ENCODE measurements at regions not wholly inside any gene's neighbourhood (a gene's known extent, or its start where the extent isn't known, plus 50 kb on each side); places are given as distances from the start of the nearest gene placed in this dataset.
A peak's percentile ranks its signal among the peaks of the same experiment; 100 is the strongest.

GRCh38 chr6:167502471-167502870, 177.6 kb downstream of the TTLL2 start:
- DNase-seq (no peak), ATAC-seq (no peak)
- Mint-ChIP-seq H3K4me1 (no peaks in the 10 kb centered on the region), H3K27me3 (peaks cover 8% of the 10 kb centered on the region), H3K4me3 (no peak overlapping the region), H3K9me3 (no peaks in the 10 kb centered on the region), H3K27ac (no peak overlapping the region)

GRCh38 chr6:167504385-167504961, 179.6 kb downstream of the TTLL2 start:
- no peak for ATAC-seq

GRCh38 chr6:167505199-167505598, 180.3 kb downstream of the TTLL2 start:
- ATAC-seq = no peak
- Mint-ChIP-seq H3K4me1 (peaks cover 5% of the 10 kb centered on the region), H3K4me3 (no peak overlapping the region), H3K27me3 (peaks cover 10% of the 10 kb centered on the region), H3K9me3 (no peaks in the 10 kb centered on the region), H3K27ac (no peak overlapping the region)
- no peak for DNase-seq

More at GRCh38 chr6:167504385-167504961, 179.6 kb downstream of the TTLL2 start:
- Mint-ChIP-seq H3K4me3 (no peak overlapping the region), H3K9me3 (no peaks in the 10 kb centered on the region), H3K27ac (peak overlapping the region in 1 of 2 donors; percentile 7), H3K27me3 (peaks cover 8% of the 10 kb centered on the region), H3K4me1 (peaks cover 5% of the 10 kb centered on the region)
- no peak for DNase-seq

- Mint-ChIP-seq H3K9me3 (no peaks in the 10 kb centered on the region), H3K27ac (no peak overlapping the region), H3K4me3 (no peak overlapping the region), H3K4me1 (peaks cover 5% of the 10 kb centered on the region), H3K27me3 (peaks cover 10% of the 10 kb centered on the region)
- no peak for DNase-seq
- ATAC-seq = no peak
These were observed 180.9 kb downstream of the TTLL2 start for GRCh38 chr6:167505782-167506181.

- DNase-seq (no peak), ATAC-seq (no peak)
- H3K27me3 Mint-ChIP-seq = peaks cover 12% of the 10 kb centered on the region
- peaks cover 5% of the 10 kb centered on the region for H3K4me1 Mint-ChIP-seq
- H3K9me3 Mint-ChIP-seq = no peaks in the 10 kb centered on the region
- H3K4me3 Mint-ChIP-seq = no peak overlapping the region
- H3K27ac Mint-ChIP-seq = peak overlapping the region in 1 of 2 donors; percentile 82
These were observed 181.8 kb downstream of the TTLL2 start for GRCh38 chr6:167506443-167507301.

- no peak overlapping the region for H3K4me3 Mint-ChIP-seq
These were observed 182.6 kb downstream of the TTLL2 start for GRCh38 chr6:167507376-167507945.

GRCh38 chr6:167508919-167509852, 184.3 kb downstream of the TTLL2 start:
- H3K27me3 Mint-ChIP-seq = peaks cover 26% of the 10 kb centered on the region
- H3K9me3 Mint-ChIP-seq = no peaks in the 10 kb centered on the region
- no peak for DNase-seq
- ATAC-seq = peak; percentile 12
- no peak overlapping the region for H3K27ac Mint-ChIP-seq
- H3K4me1 Mint-ChIP-seq = peaks cover 5% of the 10 kb centered on the region
- no peak overlapping the region for H3K4me3 Mint-ChIP-seq

More at GRCh38 chr6:167507376-167507945, 182.6 kb downstream of the TTLL2 start:
- DNase-seq (no peak), ATAC-seq (no peak)
- Mint-ChIP-seq H3K27me3 (peaks cover 18% of the 10 kb centered on the region), H3K9me3 (no peaks in the 10 kb centered on the region), H3K27ac (no peak overlapping the region), H3K4me1 (peaks cover 5% of the 10 kb centered on the region)

GRCh38 chr6:167509853-167510220, 185.0 kb downstream of the TTLL2 start:
- DNase-seq (no peak), ATAC-seq (no peak)
- H3K27ac Mint-ChIP-seq = no peak overlapping the region
- H3K27me3 Mint-ChIP-seq = peaks cover 26% of the 10 kb centered on the region
- H3K4me1 Mint-ChIP-seq = peaks cover 5% of the 10 kb centered on the region
- H3K9me3 Mint-ChIP-seq = no peaks in the 10 kb centered on the region
- H3K4me3 Mint-ChIP-seq = no peak overlapping the region

- no peak overlapping the region for H3K27ac Mint-ChIP-seq
- H3K27me3 Mint-ChIP-seq = peaks cover 26% of the 10 kb centered on the region
- no peaks in the 10 kb centered on the region for H3K9me3 Mint-ChIP-seq
- ATAC-seq (no peak), DNase-seq (no peak)
- peaks cover 5% of the 10 kb centered on the region for H3K4me1 Mint-ChIP-seq
- no peak overlapping the region for H3K4me3 Mint-ChIP-seq
These were observed 185.8 kb downstream of the TTLL2 start for GRCh38 chr6:167510648-167511047.

- ATAC-seq (no peak), DNase-seq (no peak)
- H3K27ac Mint-ChIP-seq = no peak overlapping the region
- H3K27me3 Mint-ChIP-seq = peaks cover 26% of the 10 kb centered on the region
- peaks cover 5% of the 10 kb centered on the region for H3K4me1 Mint-ChIP-seq
- H3K4me3 Mint-ChIP-seq = no peak overlapping the region
- no peaks in the 10 kb centered on the region for H3K9me3 Mint-ChIP-seq
These were observed 187.9 kb downstream of the TTLL2 start for GRCh38 chr6:167512696-167513375.

- Mint-ChIP-seq H3K4me3 (no peak overlapping the region), H3K27ac (no peak overlapping the region), H3K9me3 (no peaks in the 10 kb centered on the region), H3K27me3 (peaks cover 25% of the 10 kb centered on the region), H3K4me1 (peaks cover 5% of the 10 kb centered on the region)
- DNase-seq (no peak), ATAC-seq (no peak)
These were observed 188.9 kb downstream of the TTLL2 start for GRCh38 chr6:167513778-167514177.

- ATAC-seq (no peak), DNase-seq (no peak)
- Mint-ChIP-seq H3K4me1 (no peaks in the 10 kb centered on the region), H3K4me3 (no peak overlapping the region), H3K27me3 (peaks cover 18% of the 10 kb centered on the region), H3K9me3 (no peaks in the 10 kb centered on the region), H3K27ac (no peak overlapping the region)
These were observed 189.6 kb downstream of the TTLL2 start for GRCh38 chr6:167514524-167514923.

GRCh38 chr6:167515873-167516507, 191.1 kb downstream of the TTLL2 start:
- no peak overlapping the region for H3K27ac Mint-ChIP-seq
- ATAC-seq (no peak), DNase-seq (no peak)
- no peaks in the 10 kb centered on the region for H3K4me1 Mint-ChIP-seq
- H3K27me3 Mint-ChIP-seq = peaks cover 16% of the 10 kb centered on the region
- no peak overlapping the region for H3K4me3 Mint-ChIP-seq
- H3K9me3 Mint-ChIP-seq = no peaks in the 10 kb centered on the region

- ATAC-seq = no peak
- no peak overlapping the region for H3K27ac Mint-ChIP-seq
- peaks cover 9% of the 10 kb centered on the region for H3K27me3 Mint-ChIP-seq
- no peak for DNase-seq
- no peaks in the 10 kb centered on the region for H3K4me1 Mint-ChIP-seq
- no peaks in the 10 kb centered on the region for H3K9me3 Mint-ChIP-seq
- H3K4me3 Mint-ChIP-seq = no peak overlapping the region
These were observed 192.5 kb downstream of the TTLL2 start for GRCh38 chr6:167517254-167517916.

Data from stimulated activated naive CD8-positive, alpha-beta T cell treated with anti-CD3 and anti-CD28 coated beads, Interleukin-15, amount 100 ng/mL, for 72 hours (primary cell).